T-cell (primary cell): ENCODE measurements at regions not wholly inside any gene's neighbourhood (a gene's known extent, or its start where the extent isn't known, plus 50 kb on each side); places are given as distances from the start of the nearest gene placed in this dataset.
"Not testable (repeated sequence)": the region's sequence is repeated elsewhere in the genome, so short reads cannot be mapped to it uniquely, and the experiment has no call there.

Experiments
- ATAC-seq, 4 experiments: fragments of 200-7000 bp in 3 of 4; fragments of 150-1000 bp in 1 of 4; cut with Tn5 transposase; replicated peaks in 1 of 4; 1 replicate in 3 of 4; 2 replicates in 1 of 4; pipeline ENCODE4 v1.10.0; 2021; ENCODE audit warnings: moderate library complexity in 3 of 4, mild to moderate bottlenecking in 2 of 4, moderate number of reproducible peaks in 1 of 4
- CTCF ChIA-PET, 2 donors: fragments of 300-600 bp; sonication (Branson Sonifier 250); formaldehyde crosslinking; loops; one replicate each; lab custom pipeline; 2022; ENCODE audit warnings: antibody characterized with exemption in 2 of 2; lab: Charles Lee
- POLR2A ChIA-PET, 2 donors: fragments of 300-600 bp; sonication (Branson Sonifier 250); formaldehyde crosslinking; loops; one replicate each; lab custom pipeline; 2022; ENCODE audit warnings: antibody characterized with exemption in 2 of 2; lab: Charles Lee
- DNase-seq, 35 experiments: peaks; one replicate each; pipeline versions ENCODE4 v3.0.0 to v3.0.0-alpha.2; 2013 to 2023
- H3K27ac ChIP-seq: one replicate; pipeline ENCODE4 v1.5.1; 2013; ENCODE audit warnings: low read length
- H3K27me3 ChIP-seq, 2 experiments: replicated peaks in 1 of 2; 1 replicate in 1 of 2; 2 replicates in 1 of 2; pipeline versions ENCODE4 v1.6.1 to v1.7.0; 2013; ENCODE audit warnings: low read length in 1 of 2, mixed read lengths in 1 of 2; ENCODE audit not compliant: control insufficient read depth in 2 of 2, insufficient read depth in 2 of 2; ENCODE audit errors: extremely low read depth in 1 of 2
- H3K36me3 ChIP-seq, 2 donors: 1 replicate in 1 of 2; 2 replicates in 1 of 2; pipeline versions ENCODE4 v1.6.1 to v1.7.0; 2013; ENCODE audit warnings: low read length in 1 of 2; ENCODE audit not compliant: control insufficient read depth in 2 of 2, insufficient read depth in 1 of 2; ENCODE audit errors: extremely low read depth in 1 of 2
- H3K4me1 ChIP-seq, 2 experiments: 1 replicate in 1 of 2; 2 replicates in 1 of 2; pipeline versions ENCODE4 v1.6.1 to v1.7.0; 2013; ENCODE audit warnings: low read length in 2 of 2, mixed read lengths in 1 of 2; ENCODE audit not compliant: insufficient read depth in 2 of 2, control insufficient read depth in 1 of 2; ENCODE audit errors: extremely low read depth in 1 of 2
- H3K4me3 ChIP-seq, 2 donors: 1 replicate in 1 of 2; 2 replicates in 1 of 2; pipeline versions ENCODE4 v1.5.1 to v1.7.0; 2013; ENCODE audit warnings: mild to moderate bottlenecking in 2 of 2, low read length in 1 of 2, moderate library complexity in 1 of 2; ENCODE audit not compliant: control insufficient read depth in 1 of 2; ENCODE audit errors: extremely low read depth in 1 of 2
- H3K9me3 ChIP-seq: 2 replicates; pipeline ENCODE4 v1.7.0; 2013
- H3K27ac Mint-ChIP-seq, 2 donors: one replicate each; pipeline ENCODE4 v1.8.0; 2020 to 2021; ENCODE audit warnings: mild to moderate bottlenecking in 2 of 2, mixed read lengths in 2 of 2
- H3K27me3 Mint-ChIP-seq, 2 donors: one replicate each; pipeline ENCODE4 v1.8.0; 2021 to 2022; ENCODE audit warnings: mixed read lengths in 2 of 2
- H3K36me3 Mint-ChIP-seq: one replicate; pipeline ENCODE4 v1.8.0; 2021; ENCODE audit warnings: mixed read lengths
- H3K4me1 Mint-ChIP-seq, 3 donors: one replicate each; pipeline ENCODE4 v1.8.0; 2020 to 2022; ENCODE audit warnings: mixed read lengths in 3 of 3, mild to moderate bottlenecking in 1 of 3
- H3K4me3 Mint-ChIP-seq, 3 donors: one replicate each; pipeline ENCODE4 v1.8.0; 2020 to 2022; ENCODE audit warnings: mild to moderate bottlenecking in 3 of 3, mixed read lengths in 3 of 3, moderate library complexity in 3 of 3
- H3K9me3 Mint-ChIP-seq, 3 donors: one replicate each; pipeline ENCODE4 v1.8.0; 2020 to 2022; ENCODE audit warnings: mixed read lengths in 3 of 3
- WGBS: methylation state at CpG from one replicate; pipeline ENCODE4 v1.1.5; 2013; ENCODE audit warnings: missing lambda C conversion rate; ENCODE audit not compliant: insufficient coverage; 5-methylcytosine and 5-hydroxymethylcytosine counted together

DNA sequence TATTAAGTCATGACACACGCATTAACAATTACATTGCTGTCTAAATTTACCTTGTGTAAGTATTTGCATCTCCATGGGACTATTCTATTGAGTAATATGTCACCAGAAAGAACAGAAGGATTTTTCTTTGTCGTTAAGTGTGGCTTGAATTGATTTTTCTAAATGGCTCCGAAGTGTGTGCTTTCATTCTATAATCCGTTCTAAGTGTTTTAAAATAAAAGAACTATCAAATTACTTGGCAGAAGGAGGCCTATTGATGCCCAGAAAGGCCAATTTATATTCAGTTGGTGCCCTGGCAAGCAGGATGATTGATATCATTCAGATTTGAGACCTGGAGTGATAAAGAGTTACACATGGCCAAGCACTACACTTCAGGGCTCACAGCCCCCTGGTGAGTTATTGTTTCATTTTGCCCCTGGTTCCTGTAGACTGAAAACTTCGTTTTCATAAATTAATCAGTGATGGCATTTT is 538.9 kb upstream of the ANO5 start:
- no CpG with 5 or more reads among the region's 5 CpGs for WGBS
- Histone ChIP-seq H3K4me1 (no peaks in the 10 kb centered on the region), H3K4me3 (no peak overlapping the region), H3K36me3 (no peaks in the 10 kb centered on the region), H3K27me3 (no peaks in the 10 kb centered on the region), H3K27ac (no peak overlapping the region), H3K9me3 (no peaks in the 10 kb centered on the region)
- ATAC-seq (no peak), DNase-seq (no peak)
- CTCF ChIA-PET: no interaction called here
- Mint-ChIP-seq H3K4me1 (no peaks in the 10 kb centered on the region), H3K36me3 (no peaks in the 10 kb centered on the region), H3K27me3 (no peaks in the 10 kb centered on the region), H3K9me3 (peaks cover 4 to 30% (median 5%) of the 10 kb centered on the region in 3 donors), H3K27ac (no peak overlapping the region), H3K4me3 (no peak overlapping the region)
- POLR2A ChIA-PET: no interaction called here

DNA sequence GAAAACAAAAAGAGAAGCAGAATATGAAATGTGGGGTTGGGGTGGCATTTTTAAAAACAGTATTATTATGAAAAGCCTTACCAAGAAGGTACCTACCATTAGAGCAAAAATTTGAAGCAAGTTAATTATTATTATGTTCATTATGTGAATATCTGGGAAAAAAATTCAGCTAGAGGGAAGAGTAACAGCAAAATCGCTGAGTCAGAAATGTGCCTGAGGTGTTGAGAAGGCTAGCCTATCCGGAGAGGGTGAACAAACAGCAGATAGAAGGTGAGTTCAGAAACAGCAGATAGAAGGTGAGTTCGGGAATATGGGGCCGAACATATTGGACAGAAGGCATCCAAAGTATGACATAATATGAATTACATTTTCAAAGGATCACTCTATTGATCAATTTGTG is 536.8 kb upstream of the ANO5 start:
- Histone ChIP-seq H3K27me3 (no peaks in the 10 kb centered on the region), H3K9me3 (no peaks in the 10 kb centered on the region), H3K4me3 (no peak overlapping the region), H3K4me1 (no peaks in the 10 kb centered on the region), H3K27ac (no peak overlapping the region), H3K36me3 (no peaks in the 10 kb centered on the region)
- no peaks in the 10 kb centered on the region for H3K4me1 Mint-ChIP-seq
- no peak overlapping the region for H3K4me3 Mint-ChIP-seq
- H3K27ac Mint-ChIP-seq: no peak overlapping the region
- ChIA-PET POLR2A (interaction anchor here in 1 of 2 donors (0.7 kb wide), 1 partner anchor 1758 kb away, joined by 4 read pairs; no protein-coding TSS in a partner anchor), CTCF (no interaction called here)
- ATAC-seq (no peak), DNase-seq (no peak)
- H3K27me3 Mint-ChIP-seq: no peaks in the 10 kb centered on the region
- 82% methylated on average over 2 of the region's 4 CpGs for WGBS
- peaks cover 8 to 42% (median 11%) of the 10 kb centered on the region in 3 donors for H3K9me3 Mint-ChIP-seq
- no peaks in the 10 kb centered on the region for H3K36me3 Mint-ChIP-seq

DNA sequence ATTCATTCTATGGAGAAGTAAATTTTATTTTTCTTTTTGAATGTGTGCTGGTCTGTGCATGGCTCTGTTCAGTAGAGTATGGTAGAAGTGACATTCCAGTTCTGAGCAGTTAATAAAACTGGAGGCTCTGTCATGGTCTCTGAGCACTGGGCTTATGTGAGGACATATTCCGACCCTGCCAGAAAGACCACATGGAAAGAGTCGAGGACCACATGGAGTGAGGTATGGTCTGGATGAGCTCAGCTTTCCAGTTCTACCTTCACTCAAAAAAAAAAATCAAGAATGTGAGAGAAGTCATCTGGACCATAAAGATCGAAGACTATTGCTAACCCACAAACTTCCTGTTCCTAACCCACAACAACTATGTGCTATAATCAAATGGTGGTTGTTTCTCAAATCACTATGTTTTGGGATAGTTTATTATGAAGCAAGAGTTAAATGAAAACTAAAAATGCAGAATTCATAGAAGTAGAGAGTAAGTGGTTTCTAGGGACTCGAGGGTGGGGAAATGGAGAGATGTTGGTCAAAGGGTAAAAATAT is 534.2 kb upstream of the ANO5 start:
- Mint-ChIP-seq H3K27me3 (no peaks in the 10 kb centered on the region), H3K27ac (no peak overlapping the region), H3K36me3 (no peaks in the 10 kb centered on the region), H3K4me3 (no peak overlapping the region), H3K4me1 (no peaks in the 10 kb centered on the region), H3K9me3 (peaks cover 8 to 43% (median 16%) of the 10 kb centered on the region in 3 donors)
- 50% methylated on average over 2 of the region's 4 CpGs for WGBS
- no peak overlapping the region for H3K27ac ChIP-seq
- no peaks in the 10 kb centered on the region for H3K4me1 ChIP-seq
- ChIA-PET CTCF (no interaction called here), POLR2A (no interaction called here)
- ATAC-seq (no peak), DNase-seq (no peak)
- H3K27me3 ChIP-seq: no peaks in the 10 kb centered on the region
- no peaks in the 10 kb centered on the region for H3K36me3 ChIP-seq
- no peak overlapping the region for H3K4me3 ChIP-seq
- H3K9me3 ChIP-seq: no peaks in the 10 kb centered on the region

DNA sequence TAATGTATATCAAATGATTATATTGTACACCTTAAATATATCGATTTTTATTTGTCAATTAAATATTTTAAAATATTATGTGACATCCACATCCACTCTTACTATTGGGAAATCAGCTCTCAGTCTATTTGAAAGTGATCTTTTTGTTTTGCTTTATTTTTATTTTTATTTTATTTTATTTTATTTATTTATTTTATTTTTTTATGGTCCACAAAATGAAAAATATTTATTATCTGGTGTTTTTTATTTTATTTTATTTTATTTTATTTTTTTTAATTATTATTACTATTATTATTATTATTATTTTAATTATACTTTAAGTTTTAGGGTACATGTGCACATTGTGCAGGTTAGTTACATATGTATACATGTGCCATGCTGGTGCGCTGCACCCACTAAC is 533.5 kb upstream of the ANO5 start:
- H3K4me3 ChIP-seq, H3K27ac Mint-ChIP-seq, H3K36me3 Mint-ChIP-seq, H3K27ac ChIP-seq, ATAC-seq, DNase-seq, H3K36me3 ChIP-seq, H3K27me3 ChIP-seq, H3K27me3 Mint-ChIP-seq, H3K4me1 Mint-ChIP-seq, POLR2A ChIA-PET, H3K4me3 Mint-ChIP-seq, CTCF ChIA-PET, H3K9me3 ChIP-seq, H3K4me1 ChIP-seq: not testable (repeated sequence)
- WGBS: no CpG with 5 or more reads among the region's 2 CpGs
- peaks cover 8 to 39% (median 16%) of the 10 kb centered on the region in 3 donors for H3K9me3 Mint-ChIP-seq

DNA sequence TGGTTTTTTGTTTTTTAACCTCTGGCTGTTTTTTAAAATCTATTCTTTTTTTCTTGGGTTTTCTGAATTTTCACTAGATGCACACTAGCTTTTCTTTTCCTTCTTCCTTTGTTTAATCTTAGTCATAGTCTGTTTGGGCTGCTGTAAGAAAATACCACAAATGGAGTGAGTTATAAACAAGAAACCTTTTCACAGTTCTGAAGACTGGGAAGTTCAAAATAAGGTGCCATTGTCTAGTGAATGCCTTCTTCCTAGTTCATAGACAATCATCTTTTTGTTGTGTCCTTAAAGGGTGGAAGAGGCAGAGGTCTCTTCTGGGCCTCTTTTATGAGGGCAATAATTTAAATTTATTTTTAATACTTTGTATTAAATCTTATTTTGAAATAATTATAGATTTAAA is 532.9 kb upstream of the ANO5 start:
- Histone ChIP-seq H3K9me3 (no peaks in the 10 kb centered on the region), H3K27me3 (no peaks in the 10 kb centered on the region), H3K4me1 (no peaks in the 10 kb centered on the region), H3K36me3 (no peaks in the 10 kb centered on the region), H3K4me3 (no peak overlapping the region), H3K27ac (no peak overlapping the region)
- no peak for DNase-seq
- CTCF ChIA-PET: no interaction called here
- peaks cover 8 to 39% (median 16%) of the 10 kb centered on the region in 3 donors for H3K9me3 Mint-ChIP-seq
- H3K27ac Mint-ChIP-seq: no peak overlapping the region
- H3K36me3 Mint-ChIP-seq: no peaks in the 10 kb centered on the region
- no peak overlapping the region for H3K4me3 Mint-ChIP-seq
- no peak for ATAC-seq
- H3K4me1 Mint-ChIP-seq: no peaks in the 10 kb centered on the region
- POLR2A ChIA-PET: no interaction called here
- H3K27me3 Mint-ChIP-seq: no peaks in the 10 kb centered on the region

DNA sequence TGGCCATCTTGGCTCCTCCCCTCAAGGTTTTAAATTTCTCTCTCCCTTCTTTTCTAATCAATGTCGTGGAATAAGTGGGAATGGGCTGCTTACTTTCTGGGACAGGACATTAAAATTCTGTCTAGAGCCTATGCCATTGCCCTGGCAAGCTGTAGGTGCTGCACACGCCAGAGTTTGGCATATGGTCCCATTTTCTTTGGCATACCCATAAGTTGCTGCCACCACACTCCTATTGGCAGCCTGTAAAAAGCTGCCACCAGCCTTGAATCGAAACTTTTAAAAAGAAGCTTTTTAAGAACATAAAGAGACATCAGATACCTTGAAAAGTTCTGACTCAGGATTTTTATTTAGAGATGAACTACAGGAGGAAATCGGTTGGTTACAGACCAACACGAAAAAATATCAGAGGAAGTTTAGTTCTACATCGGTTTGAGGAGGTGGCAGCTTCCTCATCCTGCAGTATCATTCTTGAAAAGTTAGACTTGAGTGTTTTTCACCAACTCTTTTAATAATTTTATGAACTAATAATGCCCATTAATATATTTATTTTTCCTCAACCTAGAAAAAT is 517.8 kb upstream of the ANO5 start:
- Mint-ChIP-seq H3K27me3 (no peaks in the 10 kb centered on the region), H3K4me1 (no peaks in the 10 kb centered on the region), H3K36me3 (no peaks in the 10 kb centered on the region), H3K9me3 (peaks cover 4 to 12% (median 9%) of the 10 kb centered on the region in 3 donors), H3K27ac (no peak overlapping the region), H3K4me3 (no peak overlapping the region)
- Histone ChIP-seq H3K36me3 (no peaks in the 10 kb centered on the region), H3K4me3 (no peak overlapping the region), H3K27me3 (no peaks in the 10 kb centered on the region), H3K4me1 (no peaks in the 10 kb centered on the region), H3K9me3 (no peaks in the 10 kb centered on the region), H3K27ac (no peak overlapping the region)
- DNase-seq: no peak
- WGBS: no CpG with 5 or more reads among the region's 6 CpGs
- ATAC-seq: no peak
- POLR2A ChIA-PET: no interaction called here
- CTCF ChIA-PET: no interaction called here

DNA sequence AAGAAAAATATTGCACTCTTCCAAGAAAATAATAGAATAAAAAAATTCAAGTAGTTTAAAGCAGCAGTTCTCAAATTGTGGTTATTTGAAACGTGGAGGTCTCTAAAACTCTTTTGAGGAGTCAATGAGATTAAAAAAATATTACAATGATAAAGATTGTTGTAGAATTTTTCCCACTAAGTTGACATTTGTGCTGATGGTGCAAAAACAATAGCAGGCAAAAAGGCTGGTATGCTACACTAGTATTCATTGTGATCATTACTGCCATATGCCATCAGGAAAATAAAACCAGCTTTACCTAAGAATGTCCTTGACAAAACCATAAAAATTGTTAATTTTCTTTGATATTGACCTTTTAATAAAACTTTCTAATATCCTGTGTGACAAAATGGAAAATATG is 505.2 kb upstream of the ANO5 start:
- ATAC-seq: no peak
- H3K27ac ChIP-seq: no peak overlapping the region
- no peaks in the 10 kb centered on the region for H3K4me1 ChIP-seq
- Mint-ChIP-seq H3K27me3 (no peaks in the 10 kb centered on the region), H3K4me1 (no peaks in the 10 kb centered on the region), H3K27ac (no peak overlapping the region), H3K9me3 (peaks cover 6 to 24% (median 14%) of the 10 kb centered on the region in 3 donors), H3K36me3 (no peaks in the 10 kb centered on the region), H3K4me3 (no peak overlapping the region)
- no peaks in the 10 kb centered on the region for H3K9me3 ChIP-seq
- no peak for DNase-seq
- no peaks in the 10 kb centered on the region for H3K36me3 ChIP-seq
- no CpG with 5 or more reads among the region's 1 CpG for WGBS
- POLR2A ChIA-PET: no interaction called here
- CTCF ChIA-PET: no interaction called here
- H3K4me3 ChIP-seq: no peak overlapping the region
- no peaks in the 10 kb centered on the region for H3K27me3 ChIP-seq
